ENCODE measurements at regions not wholly inside any gene's neighbourhood (a gene's known extent, or its start where the extent isn't known, plus 50 kb on each side); places are given as distances from the start of the nearest gene placed in this dataset.

- no peaks in the 10 kb centered on the region for H4K20me1 ChIP-seq (replicated peaks; ENCODE audit: insufficient read depth)
- Mint-ChIP-seq H3K36me3 (ENCODE audit: low read depth) (no peaks in the 10 kb centered on the region), H3K27ac (no peak overlapping the region)
These were observed 440.4 kb downstream of the HINT1 start for GRCh38 chr5:130724658-130725057.

More at GRCh38 chr5:130724658-130725057, 440.4 kb downstream of the HINT1 start:
- H3K27me3 ChIP-seq (ENCODE audit: insufficient read depth) = no peaks in the 10 kb centered on the region
- TF ChIP-seq STAT1 (IDR thresholded peaks at IDR 0.05; ENCODE audit: unreplicated experiment) (no peak), ZNF462 (CRISPR knock-in tag; IDR thresholded peaks at IDR 0.05) (no peak), CTCF (conservative IDR thresholded peaks at IDR 0.05; ENCODE audit: low read depth in 2 of 2) (no peak), JUNB (IDR thresholded peaks at IDR 0.05; ENCODE audit: unreplicated experiment) (no peak), EZH2phosphoT487 (IDR thresholded peaks at IDR 0.05; ENCODE audit: unreplicated experiment) (no peak), POLR2AphosphoS5 (IDR thresholded peaks at IDR 0.05; ENCODE audit: low read depth) (no peak), EZH2 (IDR thresholded peaks at IDR 0.05; ENCODE audit: low read depth, unreplicated experiment) (no peak), ETS1 (IDR thresholded peaks at IDR 0.05) (no peak), CREB1 (CRISPR knock-in tag; IDR thresholded peaks at IDR 0.05; ENCODE audit: low read depth) (no peak), ZNF114 (CRISPR knock-in tag; IDR thresholded peaks at IDR 0.05) (no peak), ZNF331 (CRISPR knock-in tag; IDR thresholded peaks at IDR 0.05; ENCODE audit: low read depth) (no peak), REST (IDR thresholded peaks at IDR 0.05; ENCODE audit: unreplicated experiment) (no peak), NANOG (IDR thresholded peaks at IDR 0.05; ENCODE audit: borderline replicate concordance) (no peak)
- no peaks in the 10 kb centered on the region for H3K9me2 ChIP-seq (ENCODE audit: insufficient read depth)
- Mint-ChIP-seq H3K9me3 (no peaks in the 10 kb centered on the region), H3K4me3 (no peak overlapping the region), H3K4me1 (peaks cover 18% of the 10 kb centered on the region; the same call in 2 of the 3 replicates), H3K27me3 (ENCODE audit: insufficient read depth, low read depth, poor library complexity) (no peaks in the 10 kb centered on the region)
- H3K4me1 ChIP-seq (ENCODE audit: insufficient read depth) = peaks cover 20% of the 10 kb centered on the region
- H2AFZ ChIP-seq = no peak overlapping the region; the same call in 1 of the 2 replicates
- H3K4me3 ChIP-seq = no peak overlapping the region
- H3K79me2 ChIP-seq (replicated peaks; ENCODE audit: insufficient read depth) = no peaks in the 10 kb centered on the region
- H3K36me3 ChIP-seq (ENCODE audit: insufficient read depth) = no peaks in the 10 kb centered on the region
- DNase-seq (ENCODE audit: low spot score) (no peak), ATAC-seq (no peak)
- no peak overlapping the region for H3K27ac ChIP-seq (ENCODE audit: low read depth)
- H3F3A ChIP-seq (replicated peaks; ENCODE audit: low read depth) = no peaks in the 10 kb centered on the region
- H3K4me2 ChIP-seq = no peak overlapping the region

Data from GM23338 (cell line).